Keratinocyte (primary cell): ENCODE measurements at regions not wholly inside any gene's neighbourhood (a gene's known extent, or its start where the extent isn't known, plus 50 kb on each side); places are given as distances from the start of the nearest gene placed in this dataset.

ENCODE experiments used
- DNase-seq: peaks from one replicate; pipeline ENCODE4 v3.0.0-alpha.2; 2011; ENCODE audit warnings: low read depth, missing footprints, low spot score
- FAIRE-seq: peaks from 2 replicates; lab custom pipeline; 2011; peaks lifted over from hg19 to GRCh38; lab: Jason Lieb, UNC
- H2AFZ ChIP-seq: 2 replicates; pipeline ENCODE4 v1.6.0; 2012; ENCODE audit warnings: low read length, control low read depth, inconsistent platforms; ENCODE audit not compliant: control insufficient read depth
- H3K27ac ChIP-seq: 2 replicates; pipeline ENCODE4 v1.5.1; 2011; ENCODE audit warnings: low read length; ENCODE audit not compliant: control insufficient read depth, insufficient read depth
- H3K27me3 ChIP-seq: 3 replicates; pipeline ENCODE4 v1.6.0; 2011; ENCODE audit warnings: low read length; ENCODE audit not compliant: control insufficient read depth, insufficient read depth; ENCODE audit errors: extremely low read depth
- H3K36me3 ChIP-seq, 2 experiments: 2 replicates in 1 of 2; 3 replicates in 1 of 2; pipeline ENCODE4 v1.5.1; 2011; ENCODE audit warnings: low read length in 2 of 2, mild to moderate bottlenecking in 1 of 2; ENCODE audit not compliant: control insufficient read depth in 2 of 2, insufficient read depth in 2 of 2; ENCODE audit errors: extremely low read depth in 1 of 2
- H3K4me1 ChIP-seq: 3 replicates; pipeline ENCODE4 v1.5.1; 2011; ENCODE audit warnings: low read length; ENCODE audit not compliant: control insufficient read depth, insufficient read depth; ENCODE audit errors: extremely low read depth
- H3K4me2 ChIP-seq: 3 replicates; pipeline ENCODE4 v1.6.0; 2011; ENCODE audit warnings: low read depth, low read length; ENCODE audit not compliant: control insufficient read depth, insufficient read depth; ENCODE audit errors: extremely low read depth
- H3K4me3 ChIP-seq, 3 experiments: fragments of 200-600 bp in 1 of 3; sonication (generic) in 1 of 3; 2 replicates in 2 of 3; 3 replicates in 1 of 3; pipeline ENCODE4 v1.5.1; 2011 to 2016; ENCODE audit warnings: low read length in 3 of 3, mild to moderate bottlenecking in 3 of 3, control low read depth in 2 of 3, inconsistent platforms in 1 of 3, low read depth in 1 of 3, mixed read lengths in 1 of 3, mixed run types in 1 of 3, moderate library complexity in 1 of 3; ENCODE audit not compliant: control insufficient read depth in 2 of 3, insufficient read depth in 2 of 3; ENCODE audit errors: extremely low read depth in 1 of 3
- H3K79me2 ChIP-seq: 2 replicates; pipeline ENCODE4 v1.6.0; 2012; ENCODE audit warnings: low read length; ENCODE audit not compliant: control insufficient read depth, insufficient read depth
- H3K9ac ChIP-seq: 3 replicates; pipeline ENCODE4 v1.6.0; 2011; ENCODE audit warnings: low read length; ENCODE audit not compliant: control insufficient read depth, insufficient read depth; ENCODE audit errors: extremely low read depth
- H3K9me1 ChIP-seq: 3 replicates; pipeline ENCODE4 v1.6.0; 2011; ENCODE audit warnings: low read length; ENCODE audit not compliant: control insufficient read depth, insufficient read depth; ENCODE audit errors: extremely low read depth
- H3K9me3 ChIP-seq: 2 replicates; pipeline ENCODE4 v1.5.1; 2012; ENCODE audit warnings: low read depth, low read length; ENCODE audit not compliant: control insufficient read depth
- H4K20me1 ChIP-seq: 3 replicates; pipeline ENCODE4 v1.6.0; 2011; ENCODE audit warnings: low read length; ENCODE audit not compliant: control insufficient read depth, insufficient read depth; ENCODE audit errors: extremely low read depth
- EZH2 ChIP-seq: IDR thresholded peaks from one replicate; pipeline ENCODE4 v1.6.1; 2012; ENCODE audit warnings: inconsistent platforms, mild to moderate bottlenecking, low read length, moderate library complexity
- dilution Hi-C: fragments of 300-500 bp; cut with MboI; formaldehyde crosslinking; loops from one replicate; pipeline ENCODE4 v1.7.0; 2020; ENCODE audit warnings: low sequenced_read_pairs; ENCODE audit not compliant: extremely low pct_ligation_motif_present
- TF ChIP-seq, protein P1 (sequence below), 3 experiments: IDR thresholded peaks in 1 of 3; conservative IDR thresholded peaks in 1 of 3; optimal IDR thresholded peaks in 1 of 3; 2 replicates in 2 of 3; 3 replicates in 1 of 3; pipeline versions ENCODE3 to v1.5.1; 2011; ENCODE audit warnings: low read length in 3 of 3, mild to moderate bottlenecking in 3 of 3, moderate library complexity in 2 of 3, control low read depth in 1 of 3, inconsistent platforms in 1 of 3; ENCODE audit not compliant: insufficient read depth in 2 of 3; ENCODE audit errors: extremely low read depth in 1 of 3

DNA sequence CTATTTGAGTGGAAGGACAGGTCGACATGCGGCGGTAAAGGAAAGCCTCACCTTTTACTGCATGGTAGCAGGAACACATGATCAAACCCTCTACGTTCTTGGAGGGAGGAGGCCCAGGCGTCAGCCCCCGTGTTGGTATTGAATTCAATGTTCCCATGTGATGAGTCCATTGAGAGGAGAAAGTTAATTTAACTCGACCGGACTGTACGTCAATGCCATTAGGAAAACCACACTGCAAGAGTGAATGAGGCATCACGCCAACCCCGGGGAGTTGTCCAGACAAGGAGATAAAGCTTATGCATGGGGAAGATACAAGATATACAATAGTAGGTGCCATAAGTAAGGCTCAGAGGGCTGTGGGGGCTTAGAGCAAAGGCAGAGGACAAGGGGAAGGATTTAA, 213.9 kb upstream of the ECI2 start:
- dilution Hi-C loops: no loop called here
- no peaks in the 10 kb centered on the region for H3K9me1 ChIP-seq
- H3K9me3 ChIP-seq: no peaks in the 10 kb centered on the region
- peaks cover 23% of the 10 kb centered on the region for H3K4me1 ChIP-seq
- H3K4me2 ChIP-seq: no peak overlapping the region
- no peak overlapping the region for H3K9ac ChIP-seq
- no peaks in the 10 kb centered on the region for H4K20me1 ChIP-seq
- FAIRE-seq (no peak), DNase-seq (no peak)
- H3K79me2 ChIP-seq: no peaks in the 10 kb centered on the region
- H2AFZ ChIP-seq: no peak overlapping the region
- TF ChIP-seq EZH2: no peak
- TF ChIP-seq, protein P1, sequence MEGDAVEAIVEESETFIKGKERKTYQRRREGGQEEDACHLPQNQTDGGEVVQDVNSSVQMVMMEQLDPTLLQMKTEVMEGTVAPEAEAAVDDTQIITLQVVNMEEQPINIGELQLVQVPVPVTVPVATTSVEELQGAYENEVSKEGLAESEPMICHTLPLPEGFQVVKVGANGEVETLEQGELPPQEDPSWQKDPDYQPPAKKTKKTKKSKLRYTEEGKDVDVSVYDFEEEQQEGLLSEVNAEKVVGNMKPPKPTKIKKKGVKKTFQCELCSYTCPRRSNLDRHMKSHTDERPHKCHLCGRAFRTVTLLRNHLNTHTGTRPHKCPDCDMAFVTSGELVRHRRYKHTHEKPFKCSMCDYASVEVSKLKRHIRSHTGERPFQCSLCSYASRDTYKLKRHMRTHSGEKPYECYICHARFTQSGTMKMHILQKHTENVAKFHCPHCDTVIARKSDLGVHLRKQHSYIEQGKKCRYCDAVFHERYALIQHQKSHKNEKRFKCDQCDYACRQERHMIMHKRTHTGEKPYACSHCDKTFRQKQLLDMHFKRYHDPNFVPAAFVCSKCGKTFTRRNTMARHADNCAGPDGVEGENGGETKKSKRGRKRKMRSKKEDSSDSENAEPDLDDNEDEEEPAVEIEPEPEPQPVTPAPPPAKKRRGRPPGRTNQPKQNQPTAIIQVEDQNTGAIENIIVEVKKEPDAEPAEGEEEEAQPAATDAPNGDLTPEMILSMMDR (optimal IDR thresholded peaks at IDR 0.05 in 1 of 3, IDR thresholded peaks at IDR 0.05 in 1 of 3, conservative IDR thresholded peaks at IDR 0.05 in 1 of 3; ENCODE audit: extremely low read depth in 1 of 3, insufficient read depth in 2 of 3, low read length in 3 of 3): no peak
- no peaks in the 10 kb centered on the region for H3K36me3 ChIP-seq
- H3K4me3 ChIP-seq: no peak overlapping the region
- no peaks in the 10 kb centered on the region for H3K27me3 ChIP-seq
- no peak overlapping the region for H3K27ac ChIP-seq

DNA sequence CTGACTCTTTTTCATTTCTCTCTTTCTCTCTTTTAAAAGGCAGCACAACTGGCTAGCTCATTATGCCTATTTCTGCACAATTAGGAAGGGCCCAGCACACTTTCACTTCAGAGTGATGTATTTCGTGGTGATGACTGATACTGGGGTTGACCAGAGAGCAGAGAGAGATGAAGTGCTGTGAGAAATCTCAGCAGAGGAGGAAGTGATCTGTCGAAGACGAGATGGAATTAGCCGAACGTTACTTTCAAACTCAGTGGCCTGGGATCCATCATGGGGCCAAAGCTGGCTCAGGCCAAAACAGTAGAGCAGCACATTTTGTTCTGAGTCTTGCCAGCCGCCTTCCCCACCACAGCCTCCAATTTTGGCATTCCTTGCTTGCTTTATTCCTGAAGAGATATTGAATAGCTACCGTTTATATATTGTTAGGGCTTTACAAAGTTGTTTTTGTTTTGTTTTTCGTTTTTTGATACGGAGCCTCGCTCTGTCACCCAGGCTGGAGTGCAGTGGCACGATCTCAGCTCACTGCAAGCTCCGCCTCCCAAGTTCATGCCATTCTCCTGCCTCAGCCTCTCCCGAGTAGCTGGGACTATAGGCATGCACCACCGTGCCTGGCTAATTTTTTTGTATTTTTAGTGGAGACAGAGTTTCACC, 213.2 kb upstream of the ECI2 start:
- dilution Hi-C loops: no loop called here
- no peaks in the 10 kb centered on the region for H3K9me3 ChIP-seq
- H4K20me1 ChIP-seq: no peaks in the 10 kb centered on the region
- no peaks in the 10 kb centered on the region for H3K9me1 ChIP-seq
- no peak overlapping the region for H3K4me3 ChIP-seq
- H3K4me1 ChIP-seq: peaks cover 23% of the 10 kb centered on the region
- H3K27me3 ChIP-seq: no peaks in the 10 kb centered on the region
- H3K4me2 ChIP-seq: no peak overlapping the region
- H3K9ac ChIP-seq: no peak overlapping the region
- DNase-seq (no peak), FAIRE-seq (no peak)
- H3K79me2 ChIP-seq: no peaks in the 10 kb centered on the region
- no peaks in the 10 kb centered on the region for H3K36me3 ChIP-seq
- TF ChIP-seq EZH2: no peak
- TF ChIP-seq, protein P1 (optimal IDR thresholded peaks at IDR 0.05 in 1 of 3, IDR thresholded peaks at IDR 0.05 in 1 of 3, conservative IDR thresholded peaks at IDR 0.05 in 1 of 3; ENCODE audit: extremely low read depth in 1 of 3, insufficient read depth in 2 of 3, low read length in 3 of 3): no peak
- no peak overlapping the region for H2AFZ ChIP-seq
- no peak overlapping the region for H3K27ac ChIP-seq
